OCI-LY1 (cell line): ENCODE measurements at regions not wholly inside any gene's neighbourhood (a gene's known extent, or its start where the extent isn't known, plus 50 kb on each side); places are given as distances from the start of the nearest gene placed in this dataset.

Experiments used
- EZH2 ChIP-seq: fragments of 200-600 bp; sonication (generic), shearing (Covaris generic); IDR thresholded peaks from 2 replicates; pipeline ENCODE4 v1.8.0; 2017; ENCODE audit warnings: borderline replicate concordance, mixed run types, mild to moderate bottlenecking, antibody characterized with exemption, low read length, moderate library complexity, mixed read lengths
- TF ChIP-seq, protein P1 (sequence below): fragments of 200-600 bp; sonication (generic), shearing (Covaris generic); IDR thresholded peaks from 2 replicates; pipeline ENCODE4 v1.5.1; 2017; ENCODE audit warnings: mild to moderate bottlenecking, antibody characterized with exemption, low read length, moderate library complexity, mixed read lengths

DNA sequence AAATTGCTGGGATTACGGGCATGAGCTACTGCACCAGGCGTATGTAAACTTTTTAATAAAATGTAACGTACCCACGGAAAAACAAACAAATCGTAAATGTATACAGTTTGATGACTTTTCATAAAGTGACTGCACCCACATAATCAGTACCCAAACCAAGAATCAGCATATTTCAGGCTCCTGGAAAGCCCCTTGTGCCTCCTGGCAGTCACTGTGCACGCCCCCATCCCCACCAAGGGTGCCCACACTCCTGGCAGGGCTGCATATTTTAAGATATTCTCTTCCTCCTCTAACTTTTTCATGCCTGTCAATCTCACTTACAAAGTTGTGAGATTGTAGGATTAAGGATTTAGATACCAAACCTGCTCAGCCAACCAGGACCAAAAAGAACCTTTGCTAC is 305.5 kb downstream of the SHQ1 start:
- no peak for TF ChIP-seq EZH2
- TF ChIP-seq, protein P1, sequence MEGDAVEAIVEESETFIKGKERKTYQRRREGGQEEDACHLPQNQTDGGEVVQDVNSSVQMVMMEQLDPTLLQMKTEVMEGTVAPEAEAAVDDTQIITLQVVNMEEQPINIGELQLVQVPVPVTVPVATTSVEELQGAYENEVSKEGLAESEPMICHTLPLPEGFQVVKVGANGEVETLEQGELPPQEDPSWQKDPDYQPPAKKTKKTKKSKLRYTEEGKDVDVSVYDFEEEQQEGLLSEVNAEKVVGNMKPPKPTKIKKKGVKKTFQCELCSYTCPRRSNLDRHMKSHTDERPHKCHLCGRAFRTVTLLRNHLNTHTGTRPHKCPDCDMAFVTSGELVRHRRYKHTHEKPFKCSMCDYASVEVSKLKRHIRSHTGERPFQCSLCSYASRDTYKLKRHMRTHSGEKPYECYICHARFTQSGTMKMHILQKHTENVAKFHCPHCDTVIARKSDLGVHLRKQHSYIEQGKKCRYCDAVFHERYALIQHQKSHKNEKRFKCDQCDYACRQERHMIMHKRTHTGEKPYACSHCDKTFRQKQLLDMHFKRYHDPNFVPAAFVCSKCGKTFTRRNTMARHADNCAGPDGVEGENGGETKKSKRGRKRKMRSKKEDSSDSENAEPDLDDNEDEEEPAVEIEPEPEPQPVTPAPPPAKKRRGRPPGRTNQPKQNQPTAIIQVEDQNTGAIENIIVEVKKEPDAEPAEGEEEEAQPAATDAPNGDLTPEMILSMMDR = no peak
